ENCODE measurements at regions not wholly inside any gene's neighbourhood (a gene's known extent, or its start where the extent isn't known, plus 50 kb on each side); places are given as distances from the start of the nearest gene placed in this dataset.

GRCh38 chr20:50273601-50274491 lies 83.2 kb downstream of the CEBPB start:
- no peak for DNase-seq

- DNase-seq: no peak
Observed at GRCh38 chr20:50274570-50275430, 84.2 kb downstream of the CEBPB start.

- DNase-seq: no peak
Observed at GRCh38 chr20:50276119-50277063, 85.8 kb downstream of the CEBPB start.

- DNase-seq: no peak
Observed at GRCh38 chr20:50277064-50277415, 86.4 kb downstream of the CEBPB start.

- DNase-seq: no peak
Observed at GRCh38 chr20:50277460-50278376, 87.1 kb downstream of the CEBPB start.

DNA sequence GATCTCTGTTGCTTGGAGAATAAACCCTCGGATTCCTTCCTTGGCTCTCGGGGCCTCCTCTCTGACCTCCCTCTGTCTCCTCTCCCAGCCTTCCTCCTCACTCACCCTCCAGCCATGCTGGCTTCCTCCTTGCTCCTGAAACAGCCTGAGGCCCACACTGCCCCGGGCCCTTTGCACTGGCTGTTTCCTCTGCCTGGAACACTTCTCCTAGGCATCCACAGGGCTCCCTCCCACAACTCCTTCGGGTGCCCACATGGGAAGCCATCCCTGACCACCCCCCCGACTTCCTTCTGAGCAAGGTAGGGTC lies 87.7 kb downstream of the CEBPB start:
- no peak for DNase-seq

- no peak for DNase-seq
Observed at GRCh38 chr20:50278684-50279531, 88.3 kb downstream of the CEBPB start.

- DNase-seq: no peak
Observed at GRCh38 chr20:50279988-50280850, 89.6 kb downstream of the CEBPB start.

DNA sequence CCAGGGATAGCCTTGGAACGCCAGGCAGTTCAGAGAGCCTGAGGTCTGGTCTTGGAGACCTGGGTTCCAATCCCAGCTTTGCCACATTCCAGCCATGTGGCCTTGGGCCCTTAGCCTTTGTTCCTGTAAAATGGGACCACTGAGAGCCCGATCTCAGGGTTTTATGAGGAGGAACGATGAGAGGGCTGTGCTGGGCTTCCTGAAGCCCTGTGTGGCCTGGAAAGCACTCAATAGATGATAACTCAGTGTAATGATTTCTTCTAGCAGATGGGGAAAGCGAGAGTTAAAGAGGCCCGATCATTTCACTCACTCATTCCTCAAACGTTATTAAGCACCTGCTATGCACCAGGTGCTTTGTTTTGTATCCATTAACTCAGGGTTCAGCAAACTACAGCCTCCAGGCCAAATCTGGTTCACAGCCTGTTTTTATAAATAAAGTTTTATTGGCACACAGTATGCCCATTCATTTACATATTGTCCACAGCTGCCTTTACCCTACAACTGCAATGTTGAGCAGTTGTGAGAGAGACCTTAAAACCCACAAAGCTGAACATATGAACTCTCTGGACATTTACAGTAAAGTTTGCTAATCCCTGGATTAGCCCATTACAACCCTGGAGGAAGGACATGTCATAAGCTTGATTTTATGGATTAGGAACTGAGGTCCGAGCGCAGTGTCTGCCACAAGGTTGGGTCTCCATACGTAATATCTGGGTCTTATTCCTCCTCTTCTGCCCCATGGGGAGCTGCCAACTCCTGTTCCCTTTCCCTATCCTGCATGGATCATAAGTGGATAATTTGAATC lies 90.4 kb downstream of the CEBPB start:
- DNase-seq: no peak

DNA sequence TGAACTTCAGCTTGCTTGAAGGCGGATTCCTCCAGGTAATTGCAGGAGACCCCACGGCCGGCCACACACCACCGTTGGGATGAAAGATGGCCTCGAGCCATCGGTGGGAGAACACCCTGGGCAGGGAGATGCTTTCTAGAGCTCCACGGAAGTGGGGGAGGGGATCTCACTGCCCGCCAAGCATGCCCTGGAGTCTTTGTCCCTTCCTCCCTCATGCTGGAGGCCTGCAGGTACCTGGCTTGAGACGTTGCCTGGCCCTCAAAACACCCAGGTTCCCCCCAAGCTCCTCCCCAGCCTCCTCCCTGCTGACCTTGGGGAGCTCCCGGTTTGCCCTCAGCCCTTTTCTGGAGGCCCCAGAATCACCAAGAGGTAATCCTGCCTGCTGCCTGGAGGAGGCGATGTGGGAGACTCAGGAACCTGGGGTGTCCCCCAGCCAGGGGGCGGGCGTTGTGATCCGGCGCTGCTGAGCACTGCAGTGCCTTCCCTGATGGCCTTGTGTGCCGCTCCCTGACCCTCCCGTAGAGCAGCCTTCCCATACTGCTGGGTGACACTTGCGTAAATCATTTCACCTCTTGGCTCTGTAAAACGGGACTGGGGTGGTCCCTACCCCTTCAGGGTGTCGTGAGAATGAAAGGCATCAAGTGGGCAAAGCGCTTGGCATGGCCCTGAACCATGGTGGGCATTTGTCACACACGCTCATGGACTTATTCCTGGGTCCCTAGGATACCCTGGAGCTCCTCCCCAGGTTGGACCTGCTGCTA lies 91.4 kb downstream of the CEBPB start:
- no peak for DNase-seq

GRCh38 chr20:50282592-50283241 lies 92.1 kb downstream of the CEBPB start:
- DNase-seq: no peak

- no peak for DNase-seq
Observed at GRCh38 chr20:50283370-50283769, 92.7 kb downstream of the CEBPB start.

- DNase-seq: no peak
Observed at GRCh38 chr20:50283922-50284810, 93.5 kb downstream of the CEBPB start.

DNA sequence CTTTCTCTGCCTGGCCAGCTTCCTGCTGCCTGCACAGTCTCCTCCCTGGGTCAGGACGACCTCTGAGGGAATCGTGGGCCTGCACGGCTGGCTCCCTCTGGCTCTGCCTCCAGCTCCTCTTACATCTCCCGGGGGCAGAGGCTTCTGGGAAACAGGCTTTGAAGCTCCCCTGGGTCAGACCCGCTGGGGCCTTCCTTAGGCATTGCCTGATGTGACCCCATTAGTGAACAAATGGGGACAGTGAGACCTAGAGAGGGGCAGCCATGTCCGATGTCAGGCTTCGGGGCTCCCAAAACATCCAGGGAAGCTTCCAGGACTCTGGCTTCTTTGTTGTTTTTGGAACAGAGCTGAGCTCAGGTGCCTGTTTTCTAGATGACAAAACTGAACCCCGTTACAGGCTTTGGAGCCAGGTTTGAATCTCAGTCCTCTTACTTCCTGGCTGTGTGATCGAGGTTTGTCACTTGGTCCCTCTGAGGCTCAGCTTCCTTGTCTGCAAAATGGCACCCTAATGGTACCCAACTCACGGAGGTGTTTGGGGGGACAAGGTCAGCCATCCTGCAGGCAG lies 94.3 kb downstream of the CEBPB start:
- no peak for DNase-seq

- DNase-seq: no peak
Observed at GRCh38 chr20:50285376-50286173, 94.9 kb downstream of the CEBPB start.

GRCh38 chr20:50286174-50286511 lies 95.5 kb downstream of the CEBPB start:
- no peak for DNase-seq

Data from NCI-H2081 (cell line).